ENCODE measurements at regions not wholly inside any gene's neighbourhood (a gene's known extent, or its start where the extent isn't known, plus 50 kb on each side); places are given as distances from the start of the nearest gene placed in this dataset.

GRCh38 chr2:173630425-173631126 lies 275.9 kb downstream of the CDCA7 start:
- DNase-seq, result no peak
- Histone ChIP-seq H3K27me3 (ENCODE audit: insufficient read depth in 3 of 3, low read length in 2 of 3) (no peaks in the 10 kb centered on the region), H3K4me3 (no peak overlapping the region), H3K4me1 (no peaks in the 10 kb centered on the region), H3K36me3 (ENCODE audit: insufficient read depth in 1 of 2, low read depth in 1 of 2) (no peaks in the 10 kb centered on the region), H3K27ac (no peak overlapping the region), H3K9me3 (no peaks in the 10 kb centered on the region)
- no peak for TF ChIP-seq CTCF (IDR thresholded peaks at IDR 0.05)
- no peak for ATAC-seq
- 51 to 56% (median 53%) methylated on average over 9 of the region's 9 CpGs for WGBS, 3 donors
- intact Hi-C loops (cut with DNase I), result no loop called here

GRCh38 chr2:173631127-173631460 lies 276.4 kb downstream of the CDCA7 start:
- Histone ChIP-seq H3K27ac (no peak overlapping the region), H3K4me3 (no peak overlapping the region), H3K36me3 (ENCODE audit: insufficient read depth in 1 of 2, low read depth in 1 of 2) (no peaks in the 10 kb centered on the region), H3K27me3 (ENCODE audit: insufficient read depth in 3 of 3, low read length in 2 of 3) (no peaks in the 10 kb centered on the region), H3K4me1 (no peaks in the 10 kb centered on the region), H3K9me3 (no peaks in the 10 kb centered on the region)
- 8 to 15% (median 12%) methylated on average over 4 of the region's 4 CpGs for WGBS, 3 donors
- ATAC-seq (no peak), DNase-seq (no peak)
- intact Hi-C loops (cut with DNase I), result no loop called here
- TF ChIP-seq CTCF (IDR thresholded peaks at IDR 0.05), result no peak

DNA sequence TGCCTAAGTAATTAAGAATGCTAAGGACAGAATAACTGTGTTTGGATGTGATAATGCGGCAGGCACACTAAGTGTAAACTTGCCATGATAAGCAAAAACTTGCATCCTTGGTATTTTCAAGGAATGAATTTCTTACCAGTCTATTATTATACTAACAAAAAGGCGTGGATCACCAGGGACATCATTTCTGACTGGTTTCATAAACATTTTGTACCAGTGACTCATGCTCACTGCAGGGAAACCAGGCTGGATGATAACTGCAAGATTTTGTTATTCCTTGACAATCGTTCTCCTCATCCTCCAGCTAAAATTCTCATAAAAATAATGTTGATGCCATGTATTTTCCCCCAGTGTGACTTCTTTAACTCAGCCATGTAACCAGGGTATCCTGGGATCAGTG lies 289.5 kb downstream of the CDCA7 start:
- Histone ChIP-seq H3K4me1 (no peaks in the 10 kb centered on the region), H3K36me3 (ENCODE audit: insufficient read depth in 1 of 2, low read depth in 1 of 2) (no peaks in the 10 kb centered on the region), H3K9me3 (no peaks in the 10 kb centered on the region), H3K27ac (no peak overlapping the region), H3K27me3 (ENCODE audit: insufficient read depth in 3 of 3, low read length in 2 of 3) (peaks cover 0 to 3% (median 0%) of the 10 kb centered on the region in 3 donors), H3K4me3 (no peak overlapping the region)
- intact Hi-C loops (cut with DNase I), result no loop called here
- no peak for TF ChIP-seq CTCF (IDR thresholded peaks at IDR 0.05)
- 82 to 89% (median 85%) methylated on average over 3 of the region's 3 CpGs for WGBS, 3 donors
- DNase-seq (no peak), ATAC-seq (no peak)

- no peak for DNase-seq
- Histone ChIP-seq H3K27ac (no peak overlapping the region), H3K27me3 (ENCODE audit: insufficient read depth in 3 of 3, low read length in 2 of 3) (peaks cover 0 to 3% (median 0%) of the 10 kb centered on the region in 3 donors), H3K9me3 (no peaks in the 10 kb centered on the region), H3K4me3 (no peak overlapping the region), H3K4me1 (no peaks in the 10 kb centered on the region), H3K36me3 (ENCODE audit: insufficient read depth in 1 of 2, low read depth in 1 of 2) (no peaks in the 10 kb centered on the region)
- ATAC-seq, result no peak
- 59 to 81% (median 69%) methylated on average over 8 of the region's 8 CpGs for WGBS, 3 donors
- intact Hi-C loops (cut with DNase I), result no loop called here
- TF ChIP-seq CTCF (IDR thresholded peaks at IDR 0.05), result no peak
Measured at GRCh38 chr2:173647681-173648311, 293.1 kb downstream of the CDCA7 start.
